Bronchial epithelial cell (primary cell): ENCODE measurements at regions not wholly inside any gene's neighbourhood (a gene's known extent, or its start where the extent isn't known, plus 50 kb on each side); places are given as distances from the start of the nearest gene placed in this dataset.
A peak's percentile ranks its signal among the peaks of the same experiment; 100 is the strongest.

Experiments used
- DNase-seq: peaks from one replicate; pipeline ENCODE4 v3.0.0-alpha.2; 2010; ENCODE audit warnings: low read depth
- FAIRE-seq: peaks from 2 replicates; lab custom pipeline; 2011; peaks lifted over from hg19 to GRCh38; lab: Jason Lieb, UNC
- H3K27me3 ChIP-seq: 2 replicates; pipeline ENCODE4 v1.5.1; 2011; ENCODE audit warnings: low read length; ENCODE audit not compliant: control insufficient read depth, insufficient read depth
- H3K36me3 ChIP-seq: 2 replicates; pipeline ENCODE4 v1.5.1; 2011; ENCODE audit warnings: low read length; ENCODE audit not compliant: control insufficient read depth, insufficient read depth
- H3K4me3 ChIP-seq: 2 replicates; pipeline ENCODE4 v1.5.1; 2011; ENCODE audit warnings: mild to moderate bottlenecking, low read depth, low read length, control low read depth
- CTCF ChIP-seq: IDR thresholded peaks from 2 replicates; pipeline ENCODE4 v1.5.1; 2011; ENCODE audit warnings: mild to moderate bottlenecking, moderate library complexity, low read length, control low read depth, inconsistent platforms; ENCODE audit not compliant: insufficient read depth, severe bottlenecking

- TF ChIP-seq CTCF: no peak
- no peak for FAIRE-seq
- no peak for DNase-seq
- Histone ChIP-seq H3K27me3 (peaks cover 18% of the 10 kb centered on the region), H3K4me3 (no peak overlapping the region), H3K36me3 (no peaks in the 10 kb centered on the region)
Measured at GRCh38 chr5:77841616-77842015, 65.5 kb upstream of the TBCA start.

- no peak for FAIRE-seq
Measured at GRCh38 chr5:77840930-77841329, 64.8 kb upstream of the TBCA start.

GRCh38 chr5:77839691-77840090 is 63.6 kb upstream of the TBCA start:
- H3K4me3 ChIP-seq: no peak overlapping the region
- FAIRE-seq (peak; percentile 40), DNase-seq (no peak)
- H3K36me3 ChIP-seq: no peaks in the 10 kb centered on the region
- peaks cover 10% of the 10 kb centered on the region for H3K27me3 ChIP-seq
- no peak for TF ChIP-seq CTCF

More at GRCh38 chr5:77840930-77841329, 64.8 kb upstream of the TBCA start:
- no peaks in the 10 kb centered on the region for H3K36me3 ChIP-seq
- TF ChIP-seq CTCF: no peak
- peaks cover 15% of the 10 kb centered on the region for H3K27me3 ChIP-seq
- DNase-seq: no peak
- H3K4me3 ChIP-seq: no peak overlapping the region

- no peak for TF ChIP-seq CTCF
- Histone ChIP-seq H3K36me3 (no peaks in the 10 kb centered on the region), H3K4me3 (no peak overlapping the region), H3K27me3 (peaks cover 6% of the 10 kb centered on the region)
- DNase-seq (no peak), FAIRE-seq (peak; percentile 18)
Measured at GRCh38 chr5:77832938-77833337, 56.8 kb upstream of the TBCA start.

GRCh38 chr5:77832166-77832770 is 56.1 kb upstream of the TBCA start:
- H3K27me3 ChIP-seq: peaks cover 6% of the 10 kb centered on the region
- DNase-seq (peak; percentile 37), FAIRE-seq (no peak)
- H3K4me3 ChIP-seq: no peak overlapping the region
- no peak for TF ChIP-seq CTCF
- no peaks in the 10 kb centered on the region for H3K36me3 ChIP-seq

- no peak for TF ChIP-seq CTCF
Measured at GRCh38 chr5:77828445-77828844, 52.3 kb upstream of the TBCA start.

More at GRCh38 chr5:77828445-77828844, 52.3 kb upstream of the TBCA start:
- Histone ChIP-seq H3K36me3 (no peaks in the 10 kb centered on the region), H3K4me3 (no peak overlapping the region), H3K27me3 (peaks cover 4% of the 10 kb centered on the region)
- DNase-seq (peak; percentile 10), FAIRE-seq (no peak)
